LNCaP clone FGC (cell line): ENCODE measurements at regions not wholly inside any gene's neighbourhood (a gene's known extent, or its start where the extent isn't known, plus 50 kb on each side); places are given as distances from the start of the nearest gene placed in this dataset.
"Not testable (repeated sequence)": the region's sequence is repeated elsewhere in the genome, so short reads cannot be mapped to it uniquely, and the experiment has no call there.

ENCODE experiments used
- DNase-seq: peaks from one replicate; pipeline ENCODE4 v3.0.0-alpha.2; 2011; ENCODE audit warnings: low read depth
- H3K4me3 ChIP-seq: 2 replicates; pipeline ENCODE4 v1.5.1; 2011; ENCODE audit warnings: mild to moderate bottlenecking, low read depth, low read length, control low read depth
- TF ChIP-seq, protein P1 (sequence below): IDR thresholded peaks from 2 replicates; pipeline ENCODE4 v1.5.1; 2012; ENCODE audit warnings: mild to moderate bottlenecking; ENCODE audit not compliant: control insufficient read depth, insufficient read depth; ENCODE audit errors: extremely low read depth

DNA sequence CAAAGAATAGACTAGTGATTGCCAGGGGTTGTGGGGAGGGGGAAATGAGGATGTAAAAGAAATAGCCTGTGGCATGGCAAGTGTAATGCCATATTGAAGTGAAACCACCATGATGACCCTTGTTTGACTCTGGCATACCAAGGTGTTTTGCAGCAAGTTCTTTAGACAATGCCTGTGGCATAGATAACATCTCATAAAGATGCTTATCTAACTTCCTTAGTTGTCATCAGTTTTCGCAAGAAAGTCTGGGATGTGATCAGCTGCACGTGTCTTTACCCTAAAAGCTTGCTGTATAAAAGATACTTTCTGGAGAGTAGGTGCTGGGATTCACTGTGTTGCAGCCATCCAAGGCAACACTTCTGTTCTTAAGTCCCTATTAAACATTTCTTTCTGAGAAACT, 176.1 kb upstream of the MAGEB16 start:
- no peak for DNase-seq
- no peak overlapping the region for H3K4me3 ChIP-seq
- TF ChIP-seq, protein P1, sequence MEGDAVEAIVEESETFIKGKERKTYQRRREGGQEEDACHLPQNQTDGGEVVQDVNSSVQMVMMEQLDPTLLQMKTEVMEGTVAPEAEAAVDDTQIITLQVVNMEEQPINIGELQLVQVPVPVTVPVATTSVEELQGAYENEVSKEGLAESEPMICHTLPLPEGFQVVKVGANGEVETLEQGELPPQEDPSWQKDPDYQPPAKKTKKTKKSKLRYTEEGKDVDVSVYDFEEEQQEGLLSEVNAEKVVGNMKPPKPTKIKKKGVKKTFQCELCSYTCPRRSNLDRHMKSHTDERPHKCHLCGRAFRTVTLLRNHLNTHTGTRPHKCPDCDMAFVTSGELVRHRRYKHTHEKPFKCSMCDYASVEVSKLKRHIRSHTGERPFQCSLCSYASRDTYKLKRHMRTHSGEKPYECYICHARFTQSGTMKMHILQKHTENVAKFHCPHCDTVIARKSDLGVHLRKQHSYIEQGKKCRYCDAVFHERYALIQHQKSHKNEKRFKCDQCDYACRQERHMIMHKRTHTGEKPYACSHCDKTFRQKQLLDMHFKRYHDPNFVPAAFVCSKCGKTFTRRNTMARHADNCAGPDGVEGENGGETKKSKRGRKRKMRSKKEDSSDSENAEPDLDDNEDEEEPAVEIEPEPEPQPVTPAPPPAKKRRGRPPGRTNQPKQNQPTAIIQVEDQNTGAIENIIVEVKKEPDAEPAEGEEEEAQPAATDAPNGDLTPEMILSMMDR, result no peak

DNA sequence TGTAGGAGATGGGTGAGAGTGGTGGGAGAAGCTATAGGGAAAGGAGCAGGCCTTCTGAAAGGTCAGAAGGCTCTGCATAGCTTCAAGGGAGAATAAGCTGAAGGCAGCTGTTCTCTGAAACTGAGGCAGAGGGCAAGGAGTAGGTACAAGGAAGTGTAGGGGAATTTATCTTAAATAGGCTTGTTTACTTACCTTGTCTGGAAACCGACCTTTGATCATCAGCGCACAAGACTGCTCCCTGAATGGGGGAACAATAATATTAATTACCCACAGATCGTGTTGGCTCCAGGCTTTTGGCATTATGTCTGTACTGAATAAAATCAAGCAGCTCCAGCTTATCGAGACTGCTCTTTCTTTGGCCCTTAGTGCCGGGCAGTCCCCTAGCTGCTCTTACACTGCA, 175.5 kb upstream of the MAGEB16 start:
- TF ChIP-seq, protein P1, result no peak
- H3K4me3 ChIP-seq, result no peak overlapping the region
- DNase-seq, result no peak

DNA sequence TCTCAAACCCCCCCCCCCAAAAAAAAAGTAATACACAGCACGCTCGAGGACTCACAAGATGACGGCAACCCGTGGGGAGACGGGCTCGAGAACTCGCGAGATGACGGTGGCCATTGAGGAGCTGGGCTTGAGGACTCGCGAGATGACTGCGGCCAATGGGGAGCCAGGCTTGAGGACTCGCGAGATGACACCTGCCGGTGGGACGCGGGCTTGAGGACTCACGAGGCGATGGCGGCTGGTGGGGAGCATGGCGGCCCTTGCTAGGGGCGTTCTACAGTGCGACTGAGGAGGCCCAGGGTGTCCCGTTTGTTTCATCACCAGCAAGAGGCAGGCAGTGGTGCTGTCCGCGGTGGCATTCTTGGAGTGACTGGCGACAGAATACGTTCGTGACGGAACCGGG, 172.4 kb upstream of the MAGEB16 start:
- no peak overlapping the region for H3K4me3 ChIP-seq
- DNase-seq, result no peak
- TF ChIP-seq, protein P1, result no peak

DNA sequence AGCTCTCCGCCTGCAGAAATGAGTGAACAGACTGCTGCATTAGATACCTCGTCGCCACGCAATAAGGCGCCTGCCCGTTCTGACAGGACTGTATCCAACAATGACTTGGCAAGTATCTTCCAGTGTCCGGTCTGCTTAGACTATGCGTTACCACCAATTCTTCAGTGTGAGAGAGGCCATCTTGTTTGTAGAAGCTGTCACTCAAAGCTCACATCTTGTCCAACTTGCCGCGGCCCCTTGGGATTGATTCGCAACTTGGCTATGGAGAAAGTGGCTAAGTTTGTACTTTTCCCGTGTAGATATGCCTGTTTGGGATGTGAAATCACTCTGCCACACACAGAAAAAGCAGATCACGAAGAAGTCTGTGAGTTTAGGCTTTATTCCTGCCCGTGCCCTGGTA, 172.0 kb upstream of the MAGEB16 start:
- TF ChIP-seq, protein P1, result no peak
- DNase-seq, result no peak
- H3K4me3 ChIP-seq, result no peak overlapping the region

DNA sequence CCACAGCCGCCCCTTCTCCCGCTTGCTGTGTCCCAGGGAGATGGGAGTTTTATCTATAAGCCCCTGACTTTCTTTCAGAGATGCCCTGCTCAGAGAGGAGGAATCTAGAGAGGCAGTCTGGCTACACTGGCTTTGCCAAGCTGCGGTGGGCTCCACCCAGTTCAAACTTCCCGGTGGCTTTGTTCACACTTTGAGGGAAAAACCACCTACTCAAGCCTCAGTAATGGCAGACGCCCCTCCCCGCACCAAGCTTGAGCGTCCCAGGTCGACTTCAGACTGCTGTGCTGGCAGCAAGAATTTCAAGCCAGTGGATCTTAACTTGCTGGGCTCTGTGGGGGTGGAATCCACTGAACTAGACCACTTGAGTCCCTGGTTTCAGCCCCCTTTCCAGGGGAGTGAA, 162.2 kb upstream of the MAGEB16 start:
- not testable (repeated sequence) for H3K4me3 ChIP-seq, DNase-seq

DNA sequence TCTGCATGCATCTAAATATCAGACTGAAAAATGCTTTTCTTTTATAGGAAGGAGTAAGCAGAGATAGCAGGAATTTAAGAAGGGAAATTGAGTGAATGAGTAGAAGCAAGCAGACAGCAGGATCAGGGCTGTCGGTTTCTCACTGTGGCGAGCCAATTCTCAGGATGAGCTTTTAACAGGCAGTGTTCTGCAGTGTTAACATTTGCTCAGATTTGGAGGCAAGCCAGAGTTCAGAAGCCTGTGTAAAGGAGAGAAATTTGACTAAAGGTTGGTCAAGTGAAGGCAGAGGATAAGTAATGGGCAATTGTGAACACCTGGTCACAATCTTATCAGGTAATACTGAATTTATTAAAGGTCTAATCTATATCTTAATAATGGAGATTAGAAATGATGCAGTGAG, 133.3 kb upstream of the MAGEB16 start:
- H3K4me3 ChIP-seq, result no peak overlapping the region
- TF ChIP-seq, protein P1, result no peak
- DNase-seq, result peak; percentile 58

DNA sequence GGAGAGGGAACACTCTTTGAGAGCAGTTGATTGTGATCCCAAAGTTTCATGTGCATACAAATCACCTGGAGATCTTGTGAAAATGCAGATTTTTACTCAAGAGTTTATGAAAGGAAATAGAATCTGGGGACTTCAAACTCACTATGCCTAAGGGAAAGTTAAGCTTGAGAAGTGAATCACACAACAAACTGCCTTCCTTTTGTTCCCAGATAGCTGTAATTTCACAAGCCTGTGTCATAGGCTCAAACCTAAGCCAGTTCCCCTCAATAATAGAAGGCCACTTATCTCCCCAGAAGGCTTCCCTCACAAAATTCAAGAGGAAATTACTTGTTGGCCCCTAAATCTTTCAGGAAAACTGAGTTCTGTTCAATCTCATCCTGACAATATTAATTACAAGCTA, 132.8 kb upstream of the MAGEB16 start:
- no peak overlapping the region for H3K4me3 ChIP-seq
- TF ChIP-seq, protein P1, result no peak
- no peak for DNase-seq

DNA sequence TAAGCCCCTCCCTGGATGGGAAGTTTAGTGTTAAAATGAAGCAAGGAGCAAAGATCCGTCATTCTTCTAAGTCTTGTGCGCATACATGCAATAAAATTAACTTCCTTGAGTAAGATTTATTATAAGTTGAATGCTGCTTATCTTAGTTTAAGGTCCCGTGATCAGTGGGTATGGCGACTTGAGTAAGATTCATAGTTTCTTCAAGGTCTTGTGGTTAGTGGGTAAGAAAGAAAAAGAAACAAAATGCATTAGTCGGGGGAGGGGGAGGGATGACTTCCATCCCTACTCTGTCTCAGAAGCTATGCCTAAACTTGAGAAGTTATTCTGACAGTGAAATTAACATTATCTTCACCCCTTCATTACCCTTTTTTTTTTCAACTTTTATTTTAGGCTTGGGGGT, 127.3 kb upstream of the MAGEB16 start:
- TF ChIP-seq, protein P1, result no peak
- H3K4me3 ChIP-seq, result no peak overlapping the region
- no peak for DNase-seq
